Dedifferentiated amniotic fluid mesenchymal stem cell (primary cell): ENCODE measurements at regions not wholly inside any gene's neighbourhood (a gene's known extent, or its start where the extent isn't known, plus 50 kb on each side); places are given as distances from the start of the nearest gene placed in this dataset.

Experiments
- DNase-seq: peaks from one replicate; pipeline ENCODE4 v3.0.0-alpha.2; 2016; ENCODE audit errors: extremely low spot score

DNA sequence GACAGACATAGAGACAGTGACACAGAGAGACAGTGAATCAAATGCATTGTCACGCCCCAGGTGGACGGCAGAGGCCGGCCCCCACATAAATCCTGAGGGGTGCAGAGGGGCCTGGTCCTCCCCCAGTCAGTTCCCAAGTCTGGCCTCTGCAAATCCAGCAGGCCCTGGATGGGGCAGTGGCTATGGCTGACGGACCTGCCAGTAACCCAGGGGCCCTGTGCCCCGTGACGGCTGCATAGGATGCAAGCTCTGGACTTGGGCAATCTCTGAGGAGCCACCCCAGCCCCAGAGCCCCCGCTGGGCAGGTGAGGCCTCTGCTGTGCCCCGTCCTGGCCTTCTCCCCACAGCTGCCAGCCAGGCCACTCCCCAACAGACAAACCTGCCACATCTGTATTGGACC lies 204.5 kb downstream of the BRD1 start:
- no peak for DNase-seq

DNA sequence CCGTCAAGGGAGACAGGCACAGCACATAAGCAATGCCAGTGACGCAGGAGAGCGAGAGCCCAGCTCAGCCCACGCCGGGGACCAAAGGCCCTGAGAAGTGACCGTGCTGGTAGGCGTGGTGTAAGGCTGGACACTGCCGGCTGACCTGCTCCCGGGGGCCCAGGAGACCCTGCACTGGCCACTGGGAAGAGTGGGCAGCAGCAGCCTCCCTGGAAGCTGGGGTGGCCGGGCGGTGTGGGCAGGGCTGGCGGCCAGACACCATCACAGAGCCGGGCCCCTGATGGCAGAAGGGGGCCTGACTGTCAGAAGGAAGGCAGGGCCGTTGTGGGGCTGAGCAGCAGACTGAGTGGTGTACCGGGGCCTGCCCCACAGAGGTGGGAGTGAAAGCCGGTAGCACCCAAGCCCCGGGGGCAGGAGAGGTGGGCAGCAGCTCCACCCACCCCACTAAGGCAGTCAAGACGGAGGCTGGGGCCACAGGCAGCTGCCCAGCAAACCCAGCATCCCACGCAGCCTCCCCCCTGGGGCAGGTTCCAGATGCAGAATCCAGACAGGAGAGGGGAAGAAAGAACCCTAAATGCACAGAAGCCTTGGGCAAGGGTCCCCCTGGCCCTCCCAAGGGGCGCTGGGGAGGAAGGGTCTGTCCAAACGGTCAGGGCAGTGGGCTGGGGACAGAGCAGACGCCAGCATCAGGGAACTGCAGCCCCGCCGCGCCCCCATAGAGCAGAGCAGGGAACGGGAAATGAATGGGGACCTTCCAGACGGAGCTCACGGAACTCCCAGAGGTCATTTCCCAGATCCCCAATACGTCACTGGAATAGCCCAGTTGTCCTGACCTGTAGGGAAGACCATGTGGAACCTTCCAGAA lies 205.2 kb downstream of the BRD1 start:
- DNase-seq = no peak

DNA sequence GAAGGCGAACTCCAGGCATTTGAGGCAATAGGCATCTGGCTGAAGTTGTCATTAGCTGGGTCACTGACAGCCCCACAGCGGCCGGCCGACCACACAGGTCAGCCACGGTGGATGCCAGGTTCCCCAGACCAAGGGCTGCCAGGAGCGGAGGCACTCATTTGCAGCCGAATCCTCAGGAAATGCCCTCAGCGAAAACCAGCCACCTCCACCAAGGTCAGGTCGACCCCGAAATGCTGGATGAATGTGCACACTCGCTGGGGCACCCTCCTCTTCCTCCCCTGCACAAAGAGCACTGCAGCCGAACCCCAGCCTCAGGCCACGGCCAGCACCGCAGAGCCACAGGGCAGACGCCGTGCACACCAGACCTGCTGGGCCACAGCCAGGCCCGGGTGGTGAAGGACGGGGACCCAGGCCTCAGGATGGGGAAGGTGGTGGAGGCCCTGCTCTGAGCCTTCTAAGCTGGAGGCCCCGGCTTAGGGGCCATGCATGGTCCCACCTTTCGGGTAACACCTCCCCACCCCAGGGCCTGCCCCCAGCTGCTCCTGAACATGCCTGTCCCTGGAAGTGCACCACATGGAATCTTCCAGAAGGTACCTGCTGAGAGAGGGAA lies 206.0 kb downstream of the BRD1 start:
- no peak for DNase-seq

DNA sequence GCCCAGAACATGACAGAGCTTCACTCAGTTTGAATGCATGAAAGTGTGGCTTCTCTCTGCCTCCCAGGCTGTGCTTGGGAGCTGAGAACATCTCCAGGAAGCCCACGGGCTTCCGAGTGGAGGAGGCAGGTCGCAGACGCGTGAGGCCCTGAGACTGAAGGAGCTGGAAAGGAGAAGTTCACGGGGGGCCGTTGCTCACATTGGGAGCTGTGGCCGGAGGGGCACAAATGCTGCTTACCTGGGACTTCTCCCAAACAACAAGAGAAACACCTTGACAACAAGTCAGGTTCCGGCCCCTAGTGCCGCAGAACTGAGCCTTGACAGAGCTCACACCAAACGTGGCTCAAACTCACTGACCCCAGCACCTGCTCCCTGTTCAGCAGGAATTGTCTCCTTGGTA lies 207.0 kb downstream of the BRD1 start:
- no peak for DNase-seq

DNA sequence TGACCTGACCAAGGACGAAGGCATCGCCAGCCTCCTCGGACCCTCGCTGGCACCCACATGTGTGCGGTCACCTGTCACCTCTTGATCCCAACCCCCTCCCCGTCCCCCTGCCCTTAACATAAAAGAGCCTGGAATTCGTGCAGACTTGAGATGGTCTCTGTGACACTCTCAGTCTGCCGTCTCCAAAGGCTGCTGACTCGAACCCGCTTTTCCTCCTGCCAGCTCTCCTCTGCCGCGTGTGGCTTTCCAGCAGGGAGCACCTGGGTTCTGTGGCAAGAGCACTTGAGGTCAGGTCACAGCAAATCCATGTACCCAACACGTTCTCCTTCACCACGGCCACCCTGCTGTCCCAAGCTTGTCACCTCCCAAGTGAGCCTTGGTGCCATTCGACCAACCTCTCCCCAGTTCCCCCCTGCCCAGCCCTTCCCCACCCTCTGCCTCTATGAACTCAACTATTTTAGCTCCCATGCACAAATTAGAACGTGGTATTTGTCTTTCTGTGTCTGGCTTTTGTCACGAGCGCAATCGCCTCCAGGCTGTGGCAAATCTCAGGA lies 207.6 kb downstream of the BRD1 start:
- DNase-seq = no peak

DNA sequence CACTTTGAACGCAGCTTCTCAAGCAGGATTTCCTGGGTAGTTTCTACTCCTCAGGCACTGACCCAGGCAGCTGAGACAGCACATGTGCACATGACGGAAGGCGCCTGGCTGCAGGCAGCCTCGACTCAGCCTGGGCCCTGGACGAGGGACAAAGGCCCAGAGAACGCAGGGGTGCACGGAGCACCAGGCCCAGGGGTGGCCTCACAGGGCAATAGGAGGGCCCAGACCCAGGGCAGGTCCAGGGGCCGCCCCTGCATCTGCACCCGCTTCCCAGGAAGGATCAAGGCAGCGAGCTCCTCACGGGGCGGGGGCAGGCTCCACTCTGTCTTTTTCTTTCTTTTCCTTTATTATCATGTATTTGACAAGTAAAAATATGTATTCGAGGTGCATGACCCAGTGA lies 208.4 kb downstream of the BRD1 start:
- DNase-seq = no peak

DNA sequence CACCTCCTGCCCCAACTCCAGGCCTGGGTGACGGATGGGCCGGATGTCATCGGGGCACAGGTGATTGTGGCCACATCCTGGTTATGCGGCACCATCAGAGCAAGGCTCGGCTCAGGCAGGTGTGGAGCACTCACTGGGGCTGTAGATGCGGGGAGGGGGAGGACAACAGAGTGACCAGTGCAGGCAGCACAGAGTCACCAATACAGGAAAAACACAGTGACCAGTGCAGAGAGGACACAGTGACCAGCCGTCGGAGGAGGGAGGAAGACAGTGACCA lies 209.1 kb downstream of the BRD1 start:
- no peak for DNase-seq

DNA sequence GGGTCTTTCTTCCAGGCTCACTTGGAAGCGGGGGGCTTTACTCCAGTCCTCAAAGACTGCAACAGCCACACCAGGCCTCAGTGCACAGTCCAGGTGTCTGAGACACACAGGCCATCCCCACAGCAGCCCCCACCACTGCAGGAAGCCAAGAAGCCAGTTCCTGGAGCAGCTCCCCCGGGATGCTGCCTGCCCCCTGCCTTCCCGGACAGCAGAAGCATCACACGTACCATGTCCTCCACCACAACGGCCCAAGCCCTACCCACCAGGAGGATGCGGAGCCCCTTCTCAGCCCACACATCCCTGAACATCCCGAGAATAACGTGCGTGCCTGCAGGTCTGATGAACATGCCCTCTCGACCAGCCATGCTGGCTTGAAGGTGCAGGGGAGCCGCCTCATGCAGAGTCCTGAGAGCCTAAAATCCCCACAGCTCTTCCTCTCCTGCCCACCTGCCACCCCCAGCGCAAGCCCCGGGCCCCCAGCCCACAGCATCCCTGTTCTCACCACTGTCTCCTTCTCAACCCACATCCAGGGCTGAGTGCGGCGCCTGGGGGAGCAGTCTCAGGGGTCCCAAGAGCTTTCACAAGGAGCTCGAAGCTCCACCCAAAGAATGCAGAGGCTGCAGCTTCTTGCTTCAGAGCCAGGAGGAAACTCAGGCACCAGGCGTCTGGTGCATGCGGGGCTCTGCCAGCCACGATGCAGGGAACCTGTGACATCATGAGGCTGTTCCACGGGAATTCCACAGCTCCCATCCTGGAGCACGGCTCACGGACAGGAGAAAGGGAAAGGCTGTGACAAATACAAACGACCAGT lies 209.6 kb downstream of the BRD1 start:
- no peak for DNase-seq

DNA sequence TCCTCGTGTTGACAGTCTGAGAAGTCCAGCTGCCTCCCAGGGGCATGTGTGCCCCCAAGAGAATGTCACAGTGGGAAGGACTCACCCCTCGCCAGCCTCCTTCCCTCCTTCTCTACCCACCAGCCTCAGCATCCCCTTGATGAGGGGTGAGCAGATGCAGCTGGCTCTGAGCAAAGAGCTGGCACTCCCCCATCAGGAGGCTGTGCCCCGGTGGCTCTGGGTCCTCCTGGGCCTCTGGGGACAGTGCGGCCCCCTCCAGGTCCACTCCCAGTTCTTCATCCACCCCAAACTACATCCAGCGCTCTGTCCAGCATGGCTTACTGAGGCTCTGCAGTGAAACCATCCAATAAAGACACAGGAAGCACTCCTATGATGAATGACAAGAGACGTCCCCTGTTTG lies 210.4 kb downstream of the BRD1 start:
- DNase-seq = no peak

DNA sequence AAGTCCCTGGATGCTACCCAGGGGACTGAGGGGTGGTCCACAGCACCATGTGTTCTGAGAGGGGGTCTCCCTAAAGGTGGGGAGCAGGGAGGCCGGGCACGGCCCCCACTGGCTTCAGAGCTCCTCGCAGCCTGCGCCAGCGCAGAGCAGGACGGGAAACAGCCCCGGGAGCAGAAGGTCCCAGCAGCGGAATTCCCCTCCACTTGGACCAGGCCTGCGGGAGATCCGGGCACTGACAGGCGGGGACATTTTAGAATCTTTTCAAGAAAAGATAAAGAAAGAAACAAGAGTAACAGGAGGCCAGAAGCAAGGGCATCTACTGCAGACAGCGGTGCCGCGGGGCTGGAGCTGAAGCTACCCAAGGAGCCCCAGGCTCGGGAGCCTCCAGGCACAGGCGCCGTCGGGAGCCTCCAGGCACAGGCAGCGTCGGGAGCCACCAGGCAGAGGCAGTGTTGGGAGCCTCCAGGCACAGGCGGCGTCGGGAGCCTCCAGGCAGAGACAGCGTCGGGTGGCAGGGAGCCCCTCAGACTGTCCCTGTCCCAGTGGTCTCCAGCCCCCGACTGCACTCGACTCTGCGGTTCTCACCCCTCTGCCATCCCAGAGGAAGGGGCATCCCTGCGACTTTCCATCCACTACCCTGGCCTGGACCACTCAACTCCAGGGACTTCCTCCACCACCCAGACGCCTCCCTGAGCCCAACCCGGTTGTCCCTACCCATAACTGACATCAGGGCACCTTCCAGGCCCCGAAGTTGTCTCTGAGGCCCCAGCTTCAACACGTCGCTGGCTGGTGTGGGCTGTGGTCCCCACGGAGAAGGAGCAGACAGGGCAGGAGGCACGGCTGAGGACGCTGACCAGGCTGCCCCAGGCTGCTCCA lies 211.1 kb downstream of the BRD1 start:
- DNase-seq = no peak

DNA sequence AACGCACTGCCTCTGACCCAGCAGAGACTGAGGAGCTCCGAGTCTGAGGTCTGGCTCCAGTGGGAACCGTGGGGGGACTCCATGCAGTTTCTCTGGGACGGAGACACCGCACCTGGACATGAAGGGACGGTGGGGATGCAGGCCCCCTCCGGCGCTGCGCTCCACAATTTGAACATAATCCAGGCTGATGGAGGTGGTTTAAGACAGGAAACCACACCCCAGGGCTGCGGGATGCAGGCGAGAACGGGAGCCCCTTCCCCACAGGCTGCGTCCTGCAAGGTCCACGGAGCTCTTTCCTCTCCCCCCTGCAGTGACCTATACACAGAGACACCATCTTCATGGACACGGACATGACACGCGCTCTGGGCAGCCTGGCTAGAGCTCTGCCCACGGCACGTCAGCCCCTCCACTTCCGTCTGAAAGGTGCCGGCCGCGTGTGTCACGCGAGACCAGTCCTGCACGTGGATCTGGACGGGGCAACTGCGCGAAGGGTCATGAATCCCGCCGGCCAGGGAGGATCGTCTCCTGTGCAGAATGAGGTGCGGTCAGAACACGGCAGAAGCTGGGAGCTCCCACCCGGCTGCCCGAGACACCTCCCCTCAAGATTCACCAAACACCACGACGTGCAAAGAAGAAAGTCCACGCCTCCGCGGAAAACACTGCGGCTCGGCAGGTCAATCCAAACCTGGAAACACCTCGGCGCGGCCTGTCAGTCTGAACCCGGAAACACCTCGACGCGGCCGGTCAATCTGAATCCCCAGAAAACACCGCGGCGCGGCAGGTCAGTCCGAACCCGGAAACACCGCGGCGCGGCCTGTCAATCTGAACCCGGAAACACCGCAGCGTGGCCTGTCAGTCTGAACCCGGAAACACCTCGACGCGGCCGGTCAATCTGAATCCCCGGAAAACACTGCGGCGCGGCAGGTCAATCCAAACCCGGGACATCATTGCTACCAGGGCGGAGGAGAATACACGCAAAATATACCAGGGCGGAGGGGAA lies 212.4 kb downstream of the BRD1 start:
- no peak for DNase-seq

DNA sequence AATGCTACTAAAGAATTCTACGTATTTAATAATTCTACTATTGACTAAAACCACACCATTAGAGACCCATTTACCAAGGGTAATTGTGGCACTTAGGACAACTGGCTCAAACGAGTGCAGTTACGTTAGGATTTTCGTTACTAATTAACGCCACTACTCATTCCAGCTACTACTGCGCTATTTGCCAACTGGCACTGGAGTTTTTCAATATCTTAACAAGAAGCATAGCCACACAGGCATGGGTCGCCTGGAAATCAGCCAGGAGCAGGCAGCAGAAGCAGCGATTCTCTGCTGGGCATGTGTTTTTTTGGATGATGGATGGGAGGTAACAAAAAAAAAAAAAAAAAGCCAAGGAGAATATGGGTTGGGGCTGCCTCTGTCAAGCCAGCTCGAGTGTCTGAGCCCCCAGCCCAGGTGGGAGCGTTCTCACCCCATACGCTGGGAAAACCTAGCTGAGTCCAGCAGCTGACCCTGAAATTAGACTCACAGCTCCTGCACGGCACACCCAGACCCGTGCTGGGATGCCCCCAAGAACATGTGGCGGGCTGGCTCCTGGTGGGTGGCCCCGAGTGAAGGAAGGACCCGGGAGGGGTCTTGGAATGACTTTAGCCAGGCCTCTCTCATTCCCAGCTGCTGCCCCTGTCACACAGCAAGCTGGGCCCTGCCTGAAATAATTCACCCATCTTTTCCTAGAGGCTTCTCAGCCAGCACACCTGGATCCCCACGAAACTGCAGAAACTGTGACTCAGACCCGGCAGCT lies 214.0 kb downstream of the BRD1 start:
- no peak for DNase-seq

DNA sequence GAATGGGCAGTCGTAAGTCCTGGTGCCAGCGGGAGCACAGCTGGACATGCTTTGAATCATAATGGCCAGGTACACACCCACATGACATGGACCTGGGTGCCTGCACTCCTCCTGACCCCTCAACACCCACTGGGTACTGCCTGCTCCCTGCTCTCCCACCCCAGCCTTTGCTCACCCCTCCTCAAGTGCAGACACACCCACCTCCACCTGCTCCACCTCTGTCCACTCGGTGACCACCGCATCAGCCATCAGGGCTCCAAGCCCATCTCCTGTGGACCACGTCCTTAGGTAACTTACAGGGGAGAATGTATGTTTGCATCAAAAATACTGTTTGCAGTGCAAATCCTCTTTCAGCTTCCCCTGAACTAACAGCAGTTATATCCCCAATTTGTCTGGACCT lies 214.6 kb downstream of the BRD1 start:
- no peak for DNase-seq

DNA sequence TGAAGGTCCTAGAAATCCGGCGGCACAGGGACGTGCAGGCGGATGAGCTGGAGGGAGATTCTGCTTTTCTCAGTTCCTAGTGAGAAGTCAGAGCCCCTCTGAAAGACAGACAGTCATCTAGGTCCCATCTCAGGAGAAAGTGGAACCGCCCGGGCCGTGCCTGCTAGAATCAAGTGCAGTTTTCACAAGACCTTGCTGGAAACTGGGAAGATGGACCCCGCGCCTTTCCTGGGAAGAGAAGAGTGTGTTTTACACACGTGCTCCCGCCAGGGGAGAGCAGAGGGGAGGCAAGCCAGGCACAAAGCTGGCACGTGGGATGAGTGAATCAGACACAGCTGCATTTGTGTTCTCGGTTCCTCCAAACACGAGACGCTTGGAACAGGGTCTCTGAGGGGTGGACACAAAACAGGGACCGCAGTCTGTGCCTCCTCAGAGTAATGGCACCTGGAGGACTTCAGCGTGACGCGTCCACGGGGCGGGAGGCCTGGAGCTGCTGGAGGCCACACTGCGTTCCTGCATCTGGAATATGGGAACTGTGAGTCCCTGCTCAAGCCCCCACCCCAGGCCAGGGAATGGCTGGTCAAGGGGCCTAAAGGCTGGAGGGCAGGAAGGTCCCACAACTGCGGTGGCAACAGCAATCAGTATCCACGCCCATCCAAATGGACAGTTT lies 218.3 kb downstream of the BRD1 start:
- DNase-seq = no peak

DNA sequence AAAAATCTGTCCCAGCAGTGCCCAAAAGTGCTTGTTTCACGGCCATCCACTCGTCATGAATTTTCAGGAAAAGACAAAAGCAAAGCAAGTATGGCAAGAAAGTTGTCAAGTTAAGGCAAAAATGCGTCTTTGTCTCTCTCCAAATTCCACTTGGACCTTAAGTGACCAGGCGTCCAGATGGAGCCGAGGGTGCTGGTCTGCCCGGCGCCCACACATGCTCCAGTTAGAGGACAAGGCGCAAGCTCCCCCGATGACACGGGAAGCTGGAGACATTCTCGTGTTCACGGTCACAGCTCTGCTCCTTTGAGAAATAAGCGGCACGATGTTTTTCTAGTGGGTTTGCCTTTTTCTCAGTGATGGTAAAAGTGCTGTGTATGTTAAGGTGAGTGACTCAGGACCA lies 219.0 kb downstream of the BRD1 start:
- no peak for DNase-seq

DNA sequence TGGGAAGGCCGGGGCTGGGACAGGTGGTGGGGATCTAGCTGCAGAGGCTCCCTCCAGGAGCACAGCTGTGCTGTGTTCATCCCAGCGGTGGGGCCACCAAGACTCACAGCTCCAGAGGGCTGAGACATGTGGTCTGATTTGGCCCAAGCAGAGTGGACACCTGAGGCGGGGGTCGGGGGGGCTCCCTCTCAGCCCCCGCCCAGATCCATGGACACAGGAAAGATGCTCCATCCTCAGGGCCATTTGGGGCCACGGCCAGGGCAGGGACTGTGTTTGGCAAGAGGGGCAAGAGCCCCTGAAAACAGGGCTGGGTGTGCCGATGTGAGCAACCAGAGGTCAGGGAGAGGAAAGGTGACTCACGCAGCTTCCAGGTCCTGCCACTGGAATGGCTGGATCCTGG lies 219.4 kb downstream of the BRD1 start:
- DNase-seq = no peak

DNA sequence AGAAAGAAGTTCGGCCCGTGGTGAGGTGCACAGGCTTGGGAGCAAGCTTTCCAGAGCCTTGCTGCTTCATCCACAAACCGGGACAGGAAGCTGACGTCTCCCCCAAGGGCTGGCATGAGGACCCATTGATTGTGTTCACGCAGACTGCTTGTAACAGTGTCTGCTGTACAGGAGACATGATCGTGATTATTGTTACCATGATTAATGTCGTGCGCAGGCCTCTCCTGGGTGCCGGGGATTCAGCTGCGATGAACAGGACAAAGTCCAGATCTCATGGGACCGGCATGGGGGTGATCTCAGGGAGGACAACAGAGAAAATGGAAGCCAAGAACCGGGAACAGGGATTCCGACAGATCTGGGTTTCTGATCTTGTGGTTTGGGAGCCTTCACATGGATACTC lies 219.9 kb downstream of the BRD1 start:
- DNase-seq = no peak

DNA sequence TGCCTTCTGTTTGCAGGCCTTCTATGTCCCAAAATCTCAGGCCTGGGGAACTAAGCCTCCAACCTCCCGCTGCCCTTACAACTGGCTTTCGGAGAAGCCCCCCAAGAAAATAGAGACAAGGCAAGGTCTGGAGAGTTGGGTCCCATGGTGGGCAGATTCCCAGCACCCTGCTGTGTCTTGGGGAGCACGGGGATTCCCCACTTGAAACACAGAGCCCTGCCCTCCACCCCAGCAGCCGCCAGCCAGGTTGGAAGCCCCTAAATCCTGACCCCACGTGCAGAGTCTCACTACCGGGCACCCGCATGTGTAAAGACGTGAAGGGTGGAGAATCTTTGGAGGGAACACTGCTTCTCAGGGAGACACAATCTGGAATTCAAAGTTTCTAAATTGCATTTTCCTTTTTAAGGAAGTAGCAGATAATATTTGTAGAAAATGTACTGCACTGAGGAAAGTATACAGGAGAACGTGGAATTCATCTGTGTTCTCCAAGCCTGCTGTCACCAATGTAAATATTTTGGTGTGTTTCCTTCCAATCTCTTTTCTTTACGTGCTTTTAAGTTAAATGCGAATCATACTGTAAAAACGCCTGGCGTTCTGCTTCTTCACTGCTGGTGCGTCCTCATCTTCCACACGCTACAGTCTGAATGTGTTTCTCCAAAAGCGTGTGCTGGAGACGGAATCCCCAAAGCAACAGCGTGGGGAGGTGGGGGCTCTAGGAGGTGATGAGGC lies 220.9 kb downstream of the BRD1 start:
- DNase-seq = no peak
